ENCODE measurements at regions not wholly inside any gene's neighbourhood (a gene's known extent, or its start where the extent isn't known, plus 50 kb on each side); places are given as distances from the start of the nearest gene placed in this dataset.

- no peaks in the 10 kb centered on the region for H3K4me1 ChIP-seq
- no peak overlapping the region for H3K4me3 ChIP-seq
- no peaks in the 10 kb centered on the region for H3K9me3 ChIP-seq
- no peak overlapping the region for H3K27ac ChIP-seq
- H3K36me3 ChIP-seq: no peaks in the 10 kb centered on the region
- no peak for DNase-seq
- no peaks in the 10 kb centered on the region for H3K27me3 ChIP-seq
- no peak for TF ChIP-seq POLR2A (IDR thresholded peaks at IDR 0.05)
- TF ChIP-seq CTCF (IDR thresholded peaks at IDR 0.05): no peak
Observed at GRCh38 chr10:8180360-8181109, 126.0 kb downstream of the GATA3 start.

- no peaks in the 10 kb centered on the region for H3K36me3 ChIP-seq
- TF ChIP-seq CTCF (IDR thresholded peaks at IDR 0.05): no peak
- no peak for TF ChIP-seq POLR2A (IDR thresholded peaks at IDR 0.05)
- H3K27me3 ChIP-seq: no peaks in the 10 kb centered on the region
- DNase-seq: no peak
- H3K4me1 ChIP-seq: no peaks in the 10 kb centered on the region
- H3K27ac ChIP-seq: no peak overlapping the region
- no peak overlapping the region for H3K4me3 ChIP-seq
- H3K9me3 ChIP-seq: no peaks in the 10 kb centered on the region
Observed at GRCh38 chr10:8181496-8182157, 127.1 kb downstream of the GATA3 start.

- H3K9me3 ChIP-seq: no peaks in the 10 kb centered on the region
- TF ChIP-seq POLR2A (IDR thresholded peaks at IDR 0.05): no peak
- no peak for TF ChIP-seq CTCF (IDR thresholded peaks at IDR 0.05)
- H3K27ac ChIP-seq: no peak overlapping the region
- no peaks in the 10 kb centered on the region for H3K27me3 ChIP-seq
- H3K4me3 ChIP-seq: no peak overlapping the region
- H3K4me1 ChIP-seq: no peaks in the 10 kb centered on the region
- no peaks in the 10 kb centered on the region for H3K36me3 ChIP-seq
- DNase-seq: no peak
Observed at GRCh38 chr10:8182806-8183205, 128.3 kb downstream of the GATA3 start.

- no peak for TF ChIP-seq CTCF (IDR thresholded peaks at IDR 0.05)
- TF ChIP-seq POLR2A (IDR thresholded peaks at IDR 0.05): no peak
- H3K4me1 ChIP-seq: no peaks in the 10 kb centered on the region
- H3K36me3 ChIP-seq: no peaks in the 10 kb centered on the region
- no peak overlapping the region for H3K27ac ChIP-seq
- H3K27me3 ChIP-seq: no peaks in the 10 kb centered on the region
- no peaks in the 10 kb centered on the region for H3K9me3 ChIP-seq
- no peak overlapping the region for H3K4me3 ChIP-seq
- DNase-seq: no peak
Observed at GRCh38 chr10:8183241-8183704, 128.8 kb downstream of the GATA3 start.

- Histone ChIP-seq H3K4me1 (no peaks in the 10 kb centered on the region), H3K4me3 (no peak overlapping the region), H3K27ac (no peak overlapping the region), H3K9me3 (no peaks in the 10 kb centered on the region), H3K27me3 (no peaks in the 10 kb centered on the region), H3K36me3 (no peaks in the 10 kb centered on the region)
- TF ChIP-seq CTCF (IDR thresholded peaks at IDR 0.05) (no peak), POLR2A (IDR thresholded peaks at IDR 0.05) (no peak)
- no peak for DNase-seq
Observed at GRCh38 chr10:8187171-8187666, 132.7 kb downstream of the GATA3 start.
